ENCODE measurements at regions not wholly inside any gene's neighbourhood (a gene's known extent, or its start where the extent isn't known, plus 50 kb on each side); places are given as distances from the start of the nearest gene placed in this dataset.

GRCh38 chr3:117358717-117359314, 649.2 kb downstream of the TUSC7 start:
- DNase-seq: no peak
- WGBS, 2 donors: 93 to 98% methylated on average over 10 of the region's 10 CpGs
- Histone ChIP-seq H3K4me1 (ENCODE audit: control insufficient read depth in 5 of 5, insufficient read depth in 5 of 5, low read length in 5 of 5) (no peaks in the 10 kb centered on the region), H3K9me3 (ENCODE audit: control insufficient read depth in 4 of 4, insufficient read depth in 3 of 4, low read length in 3 of 4) (peaks cover 0 to 6% (median 0%) of the 10 kb centered on the region in 4 donors), H3K36me3 (ENCODE audit: control insufficient read depth in 4 of 4, insufficient read depth in 4 of 4, low read length in 4 of 4) (no peaks in the 10 kb centered on the region), H3K27me3 (ENCODE audit: control insufficient read depth in 3 of 3, insufficient read depth in 3 of 3, low read length in 2 of 3) (no peaks in the 10 kb centered on the region), H3K4me3 (no peak overlapping the region), H3K27ac (ENCODE audit: low read depth in 1 of 2, low read length in 1 of 2) (no peak overlapping the region), H3K9ac (ENCODE audit: insufficient read depth in 1 of 2, low read length in 2 of 2) (no peak overlapping the region)
- ATAC-seq (ENCODE audit: insufficient read depth, low FRiP score): no peak
- TF ChIP-seq CTCF (IDR thresholded peaks at IDR 0.05; ENCODE audit: control extremely low read depth, extremely low read depth): no peak

- ATAC-seq (ENCODE audit: insufficient read depth, low FRiP score): no peak
Observed at GRCh38 chr3:117366574-117366973, 657.0 kb downstream of the TUSC7 start.

GRCh38 chr3:117367861-117368260, 658.3 kb downstream of the TUSC7 start:
- H3K4me1 ChIP-seq (ENCODE audit: control insufficient read depth in 5 of 5, insufficient read depth in 5 of 5, low read length in 5 of 5): no peaks in the 10 kb centered on the region
- WGBS, 2 donors: 85 to 86% methylated on average over 3 of the region's 3 CpGs
- no peaks in the 10 kb centered on the region for H3K36me3 ChIP-seq (ENCODE audit: control insufficient read depth in 4 of 4, insufficient read depth in 4 of 4, low read length in 4 of 4)
- TF ChIP-seq CTCF (IDR thresholded peaks at IDR 0.05; ENCODE audit: control extremely low read depth, extremely low read depth): no peak
- H3K9me3 ChIP-seq (ENCODE audit: control insufficient read depth in 4 of 4, insufficient read depth in 3 of 4, low read length in 3 of 4): no peaks in the 10 kb centered on the region
- H3K4me3 ChIP-seq: no peak overlapping the region
- peaks cover 0 to 3% (median 0%) of the 10 kb centered on the region in 3 donors for H3K27me3 ChIP-seq (ENCODE audit: control insufficient read depth in 3 of 3, insufficient read depth in 3 of 3, low read length in 2 of 3)
- H3K27ac ChIP-seq (ENCODE audit: low read depth in 1 of 2, low read length in 1 of 2): no peak overlapping the region
- no peak overlapping the region for H3K9ac ChIP-seq (ENCODE audit: insufficient read depth in 1 of 2, low read length in 2 of 2)
- DNase-seq (no peak), ATAC-seq (ENCODE audit: insufficient read depth, low FRiP score) (no peak)

More at GRCh38 chr3:117366574-117366973, 657.0 kb downstream of the TUSC7 start:
- Histone ChIP-seq H3K9me3 (ENCODE audit: control insufficient read depth in 4 of 4, insufficient read depth in 3 of 4, low read length in 3 of 4) (peaks cover 0 to 1% (median 0%) of the 10 kb centered on the region in 4 donors), H3K27me3 (ENCODE audit: control insufficient read depth in 3 of 3, insufficient read depth in 3 of 3, low read length in 2 of 3) (peaks cover 0 to 3% (median 0%) of the 10 kb centered on the region in 3 donors), H3K27ac (ENCODE audit: low read depth in 1 of 2, low read length in 1 of 2) (no peak overlapping the region), H3K4me1 (ENCODE audit: control insufficient read depth in 5 of 5, insufficient read depth in 5 of 5, low read length in 5 of 5) (no peaks in the 10 kb centered on the region), H3K4me3 (no peak overlapping the region), H3K9ac (ENCODE audit: insufficient read depth in 1 of 2, low read length in 2 of 2) (no peak overlapping the region), H3K36me3 (ENCODE audit: control insufficient read depth in 4 of 4, insufficient read depth in 4 of 4, low read length in 4 of 4) (no peaks in the 10 kb centered on the region)
- no peak for TF ChIP-seq CTCF (IDR thresholded peaks at IDR 0.05; ENCODE audit: control extremely low read depth, extremely low read depth)
- DNase-seq: no peak

- DNase-seq (no peak), ATAC-seq (ENCODE audit: insufficient read depth, low FRiP score) (no peak)
- WGBS, 2 donors: 63 to 65% methylated on average over 2 of the region's 2 CpGs
- no peak for TF ChIP-seq CTCF (IDR thresholded peaks at IDR 0.05; ENCODE audit: control extremely low read depth, extremely low read depth)
- Histone ChIP-seq H3K4me1 (ENCODE audit: control insufficient read depth in 5 of 5, insufficient read depth in 5 of 5, low read length in 5 of 5) (no peaks in the 10 kb centered on the region), H3K4me3 (no peak overlapping the region), H3K27me3 (ENCODE audit: control insufficient read depth in 3 of 3, insufficient read depth in 3 of 3, low read length in 2 of 3) (no peaks in the 10 kb centered on the region), H3K9ac (ENCODE audit: insufficient read depth in 1 of 2, low read length in 2 of 2) (no peak overlapping the region), H3K36me3 (ENCODE audit: control insufficient read depth in 4 of 4, insufficient read depth in 4 of 4, low read length in 4 of 4) (no peaks in the 10 kb centered on the region), H3K9me3 (ENCODE audit: control insufficient read depth in 4 of 4, insufficient read depth in 3 of 4, low read length in 3 of 4) (no peaks in the 10 kb centered on the region), H3K27ac (ENCODE audit: low read depth in 1 of 2, low read length in 1 of 2) (no peak overlapping the region)
Observed at GRCh38 chr3:117380631-117381030, 671.1 kb downstream of the TUSC7 start.
